BLaER1 (cell line): ENCODE measurements at regions not wholly inside any gene's neighbourhood (a gene's known extent, or its start where the extent isn't known, plus 50 kb on each side); places are given as distances from the start of the nearest gene placed in this dataset.

Experiments
- H3K27ac ChIP-seq: shearing (Covaris generic); formaldehyde crosslinking; 2 replicates; pipeline ENCODE4 v1.8.1; 2022
- H3K27me3 ChIP-seq: shearing (Covaris generic); formaldehyde crosslinking; 2 replicates; pipeline ENCODE4 v1.8.1; 2022
- H3K36me3 ChIP-seq: shearing (Covaris generic); formaldehyde crosslinking; 2 replicates; pipeline ENCODE4 v1.8.1; 2022
- H3K4me1 ChIP-seq: shearing (Covaris generic); formaldehyde crosslinking; 2 replicates; pipeline ENCODE4 v1.8.1; 2022
- H3K4me2 ChIP-seq: shearing (Covaris generic); formaldehyde crosslinking; 2 replicates; pipeline ENCODE4 v1.8.1; 2022
- H3K4me3 ChIP-seq: shearing (Covaris generic); formaldehyde crosslinking; 2 replicates; pipeline ENCODE4 v1.8.1; 2022
- H3K9ac ChIP-seq: shearing (Covaris generic); formaldehyde crosslinking; 2 replicates; pipeline ENCODE4 v1.8.1; 2022
- H3K9me3 ChIP-seq: shearing (Covaris generic); formaldehyde crosslinking; 2 replicates; pipeline ENCODE4 v1.8.1; 2022
- H4K20me1 ChIP-seq: shearing (Covaris generic); formaldehyde crosslinking; 2 replicates; pipeline ENCODE4 v1.8.1; 2022
- Cebpa-rat ChIP-seq: shearing (Covaris generic); IDR thresholded peaks from 2 replicates; pipeline ENCODE4 v1.8.1; 2022

DNA sequence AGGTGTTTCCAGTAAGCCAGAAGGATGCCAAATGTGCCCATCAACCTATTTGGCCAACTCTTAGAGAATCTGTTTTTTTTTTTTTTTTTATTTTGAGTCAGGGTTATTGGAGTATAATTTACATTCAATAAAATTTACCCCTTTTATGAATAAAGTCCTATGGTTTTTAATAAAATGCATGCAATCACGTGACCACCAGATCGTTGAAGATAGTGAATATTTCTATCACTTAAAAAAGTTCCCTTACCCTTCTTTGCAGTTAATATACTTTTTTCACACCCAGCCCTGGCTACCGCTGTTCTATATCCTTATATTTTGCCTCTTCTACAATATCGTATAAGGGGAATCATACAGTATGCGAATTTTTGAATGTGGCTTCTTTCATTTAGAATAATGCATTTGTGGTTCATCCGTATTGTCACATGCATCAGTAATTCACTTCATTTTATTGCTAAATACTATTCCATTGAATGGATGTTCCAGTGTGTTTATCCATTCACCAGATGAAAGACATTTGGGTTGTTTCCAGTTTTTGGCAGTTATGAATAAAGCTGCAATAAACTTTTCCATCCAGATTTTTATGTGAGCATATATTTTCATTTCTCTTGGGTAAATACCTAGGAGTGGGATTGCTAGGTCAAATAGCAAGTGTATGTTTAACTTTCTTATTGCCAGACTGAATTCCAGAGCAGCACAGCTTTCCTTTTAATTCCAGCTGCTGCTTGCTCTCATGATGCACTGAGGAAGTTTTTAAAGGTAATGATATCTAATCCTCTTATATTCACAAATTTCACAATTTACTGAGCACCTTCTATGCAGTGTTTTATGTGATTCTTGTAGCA is 156.3 kb upstream of the NT5C1B start:
- Histone ChIP-seq H3K27ac (no peak overlapping the region), H3K4me2 (no peak overlapping the region), H4K20me1 (no peaks in the 10 kb centered on the region), H3K4me3 (no peak overlapping the region), H3K9me3 (no peaks in the 10 kb centered on the region), H3K27me3 (no peaks in the 10 kb centered on the region), H3K4me1 (no peaks in the 10 kb centered on the region), H3K36me3 (no peaks in the 10 kb centered on the region), H3K9ac (no peak overlapping the region)
- TF ChIP-seq Cebpa-rat, result no peak

DNA sequence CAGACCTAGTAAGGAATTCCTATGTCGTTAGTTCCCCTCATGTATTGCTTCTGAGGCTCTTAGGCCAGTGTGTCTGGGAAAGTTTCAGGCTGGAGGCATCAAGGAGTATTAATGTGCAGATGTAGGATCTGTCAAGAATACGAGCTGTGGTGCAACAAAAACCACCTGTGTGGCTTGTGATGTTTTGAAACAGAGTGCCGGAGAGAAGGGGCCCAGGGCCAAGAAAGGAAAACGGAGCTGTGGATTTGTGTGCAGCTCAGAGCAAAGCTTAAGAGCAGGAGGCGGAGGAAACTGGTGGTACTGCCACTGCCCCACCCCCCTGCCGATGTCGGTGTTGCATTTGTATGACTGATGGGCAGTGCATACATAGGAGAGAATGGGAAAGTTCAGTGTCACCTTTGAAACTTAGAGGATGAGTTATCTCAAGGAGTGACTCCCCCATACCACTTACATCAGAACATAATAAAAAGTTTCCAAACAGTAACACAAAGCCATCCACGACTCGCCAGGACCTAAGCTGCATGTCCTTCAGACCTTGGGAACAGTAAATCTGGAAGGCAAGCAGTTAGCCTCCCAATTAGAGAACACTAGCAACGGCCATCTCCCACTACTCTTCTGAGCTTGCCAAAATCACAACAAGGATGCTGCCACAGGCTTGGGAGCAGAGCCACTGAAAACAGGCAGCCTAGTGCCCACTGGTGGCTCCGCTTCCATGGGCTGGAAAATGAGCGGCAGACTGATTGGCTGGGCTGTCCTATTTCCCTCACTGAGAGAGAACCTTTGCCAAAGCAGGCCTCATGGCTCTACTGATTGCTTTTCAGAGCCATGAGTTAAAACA is 152.7 kb upstream of the NT5C1B start:
- Histone ChIP-seq H3K36me3 (no peaks in the 10 kb centered on the region), H3K4me3 (no peak overlapping the region), H3K9ac (no peak overlapping the region), H3K27me3 (no peaks in the 10 kb centered on the region), H3K4me2 (no peak overlapping the region), H3K27ac (no peak overlapping the region), H3K4me1 (no peaks in the 10 kb centered on the region), H3K9me3 (no peaks in the 10 kb centered on the region), H4K20me1 (no peaks in the 10 kb centered on the region)
- no peak for TF ChIP-seq Cebpa-rat

GRCh38 chr2:18741191-18741590 is 151.8 kb upstream of the NT5C1B start:
- no peak overlapping the region for H3K27ac ChIP-seq
- H3K9ac ChIP-seq, result no peak overlapping the region
- no peak for TF ChIP-seq Cebpa-rat
- H3K4me2 ChIP-seq, result no peak overlapping the region
- no peaks in the 10 kb centered on the region for H3K36me3 ChIP-seq
- H3K27me3 ChIP-seq, result no peaks in the 10 kb centered on the region
- no peaks in the 10 kb centered on the region for H3K9me3 ChIP-seq
- no peak overlapping the region for H3K4me3 ChIP-seq
- H4K20me1 ChIP-seq, result no peaks in the 10 kb centered on the region
- no peaks in the 10 kb centered on the region for H3K4me1 ChIP-seq

GRCh38 chr2:18740474-18740881 is 151.1 kb upstream of the NT5C1B start:
- no peaks in the 10 kb centered on the region for H3K4me1 ChIP-seq
- H4K20me1 ChIP-seq, result no peaks in the 10 kb centered on the region
- no peaks in the 10 kb centered on the region for H3K27me3 ChIP-seq
- H3K36me3 ChIP-seq, result no peaks in the 10 kb centered on the region
- no peak overlapping the region for H3K4me3 ChIP-seq
- H3K9me3 ChIP-seq, result no peaks in the 10 kb centered on the region
- no peak overlapping the region for H3K4me2 ChIP-seq
- TF ChIP-seq Cebpa-rat, result no peak
- no peak overlapping the region for H3K9ac ChIP-seq
- H3K27ac ChIP-seq, result no peak overlapping the region

GRCh38 chr2:18731666-18732065 is 142.3 kb upstream of the NT5C1B start:
- H3K4me3 ChIP-seq, result no peak overlapping the region
- H4K20me1 ChIP-seq, result no peaks in the 10 kb centered on the region
- no peak for TF ChIP-seq Cebpa-rat
- H3K9me3 ChIP-seq, result no peaks in the 10 kb centered on the region
- no peak overlapping the region for H3K9ac ChIP-seq
- 0 out of 2 replicates have a peak, but pooled peaks cover 4% of the 10 kb centered on the region for H3K4me1 ChIP-seq
- no peaks in the 10 kb centered on the region for H3K36me3 ChIP-seq
- no peak overlapping the region for H3K27ac ChIP-seq
- no peaks in the 10 kb centered on the region for H3K27me3 ChIP-seq
- H3K4me2 ChIP-seq, result no peak overlapping the region

GRCh38 chr2:18724371-18725145 is 135.2 kb upstream of the NT5C1B start:
- H3K36me3 ChIP-seq, result no peaks in the 10 kb centered on the region
- no peaks in the 10 kb centered on the region for H3K27me3 ChIP-seq
- no peak overlapping the region for H3K4me3 ChIP-seq
- no peak overlapping the region for H3K4me2 ChIP-seq
- no peak overlapping the region for H3K9ac ChIP-seq
- H4K20me1 ChIP-seq, result no peaks in the 10 kb centered on the region
- H3K9me3 ChIP-seq, result no peaks in the 10 kb centered on the region
- H3K27ac ChIP-seq, result no peak overlapping the region
- H3K4me1 ChIP-seq, result 0 out of 2 replicates have a peak, but pooled peaks cover 4% of the 10 kb centered on the region
- TF ChIP-seq Cebpa-rat, result no peak

DNA sequence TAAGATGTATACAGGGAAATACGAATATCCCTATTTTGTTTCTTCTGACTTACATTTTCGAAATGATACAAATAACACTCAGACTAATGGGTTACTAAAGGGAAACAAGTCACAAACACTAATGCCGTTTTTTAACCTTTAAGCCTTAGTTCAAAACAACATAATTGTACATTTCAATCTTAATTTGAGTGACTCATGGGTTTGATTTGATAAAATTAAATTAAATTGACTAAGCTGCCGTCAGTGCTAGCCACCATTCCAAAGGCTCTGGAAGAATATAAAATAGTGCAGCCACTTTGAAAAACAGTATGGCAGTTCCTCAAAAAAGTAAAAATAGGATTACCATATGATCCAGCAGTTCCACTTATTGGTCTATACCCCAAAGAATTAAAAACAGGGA is 133.8 kb upstream of the NT5C1B start:
- H3K36me3 ChIP-seq, result no peaks in the 10 kb centered on the region
- H3K4me2 ChIP-seq, result no peak overlapping the region
- no peaks in the 10 kb centered on the region for H3K27me3 ChIP-seq
- no peak overlapping the region for H3K9ac ChIP-seq
- H3K27ac ChIP-seq, result no peak overlapping the region
- 0 out of 2 replicates have a peak, but pooled peaks cover 4% of the 10 kb centered on the region for H3K4me1 ChIP-seq
- H3K4me3 ChIP-seq, result no peak overlapping the region
- TF ChIP-seq Cebpa-rat, result no peak
- H4K20me1 ChIP-seq, result no peaks in the 10 kb centered on the region
- no peaks in the 10 kb centered on the region for H3K9me3 ChIP-seq

DNA sequence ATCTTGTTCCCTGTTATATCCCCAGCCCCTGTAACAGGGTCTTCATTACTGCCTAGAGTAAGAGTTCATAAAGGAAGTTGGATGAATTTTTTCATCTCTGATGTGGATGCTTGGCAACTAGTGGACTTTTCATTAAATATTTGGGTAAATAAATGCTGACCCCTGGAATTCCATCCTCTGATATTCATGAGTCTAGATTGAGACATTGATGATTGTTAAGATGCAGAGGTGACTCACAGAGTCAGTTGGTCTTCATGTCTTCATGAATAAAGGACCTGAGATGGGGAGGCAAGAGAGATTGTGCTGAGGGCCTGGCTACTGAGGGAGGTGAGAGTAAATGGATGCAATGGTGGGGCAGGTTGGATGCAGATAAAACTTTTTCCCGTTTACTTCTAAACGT is 132.7 kb upstream of the NT5C1B start:
- Histone ChIP-seq H3K4me3 (no peak overlapping the region), H3K36me3 (no peaks in the 10 kb centered on the region), H3K4me2 (no peak overlapping the region), H4K20me1 (no peaks in the 10 kb centered on the region), H3K9ac (no peak overlapping the region), H3K27ac (no peak overlapping the region), H3K4me1 (no peaks in the 10 kb centered on the region), H3K27me3 (no peaks in the 10 kb centered on the region), H3K9me3 (no peaks in the 10 kb centered on the region)
- no peak for TF ChIP-seq Cebpa-rat

DNA sequence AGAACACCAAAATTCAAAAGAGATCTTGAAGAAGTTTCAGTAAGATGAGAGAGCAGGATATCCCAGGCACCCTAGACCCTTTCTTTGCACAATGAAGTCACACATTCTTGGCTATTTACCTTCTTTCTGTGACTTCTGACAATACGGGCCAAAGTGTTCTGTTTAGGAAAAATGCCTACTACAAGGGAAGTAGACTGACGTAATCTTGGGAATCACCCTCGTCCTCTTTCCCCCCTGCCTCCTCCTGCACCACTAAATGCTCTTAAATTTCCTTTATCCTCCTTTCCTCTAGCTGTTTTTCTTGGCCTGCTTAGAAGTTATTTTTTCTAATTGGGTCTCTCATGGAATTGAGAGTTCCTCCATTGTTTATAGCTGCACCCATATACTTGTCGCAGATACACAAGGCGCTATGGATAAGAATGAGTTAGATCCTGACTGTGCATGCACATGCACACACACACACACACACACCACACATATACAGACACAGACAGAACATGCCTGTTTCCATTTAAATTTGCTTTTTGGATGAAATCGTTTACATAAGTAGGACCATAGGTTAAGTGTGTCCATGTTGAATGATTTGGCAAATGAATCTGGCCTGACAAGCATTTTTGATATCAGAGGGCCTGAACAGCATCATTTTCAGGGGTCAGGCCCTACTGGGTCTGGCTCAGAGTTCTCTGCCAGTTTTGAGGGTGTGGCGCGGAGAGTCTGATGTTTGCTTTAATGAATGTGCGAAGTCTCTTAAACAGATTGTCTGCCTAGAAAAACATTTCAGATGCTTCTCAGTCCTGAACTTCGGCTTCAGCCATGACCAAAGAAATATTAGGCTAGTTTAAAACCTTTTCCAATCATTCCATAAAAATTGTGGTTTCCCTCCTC is 131.9 kb upstream of the NT5C1B start:
- H3K9ac ChIP-seq, result no peak overlapping the region
- H3K36me3 ChIP-seq, result no peaks in the 10 kb centered on the region
- no peaks in the 10 kb centered on the region for H3K4me1 ChIP-seq
- H3K4me3 ChIP-seq, result no peak overlapping the region
- H3K4me2 ChIP-seq, result no peak overlapping the region
- no peaks in the 10 kb centered on the region for H3K9me3 ChIP-seq
- H3K27me3 ChIP-seq, result no peaks in the 10 kb centered on the region
- TF ChIP-seq Cebpa-rat, result no peak
- H4K20me1 ChIP-seq, result no peaks in the 10 kb centered on the region
- no peak overlapping the region for H3K27ac ChIP-seq
